Adrenal gland (tissue), 9 donors: ENCODE measurements at regions not wholly inside any gene's neighbourhood (a gene's known extent, or its start where the extent isn't known, plus 50 kb on each side); places are given as distances from the start of the nearest gene placed in this dataset.

ENCODE experiments used
- DNase-seq, 7 donors: peaks; one replicate each; pipeline ENCODE4 v3.0.0-alpha.2; 2019 to 2020
- H3K27ac ChIP-seq, 5 donors: fragments of 200-600 bp; sonication (generic) in 4 of 5; 1 replicate in 3 of 5; 2 replicates in 2 of 5; pipeline versions ENCODE4 v1.5.1 to v1.8.0; 2016 to 2020; ENCODE audit warnings: mild to moderate bottlenecking in 1 of 5
- H3K27me3 ChIP-seq: fragments of 200-600 bp; 2 replicates; pipeline ENCODE4 v1.8.0; 2021
- H3K36me3 ChIP-seq, 2 donors: fragments of 200-600 bp; replicated peaks in 1 of 2; 1 replicate in 1 of 2; 2 replicates in 1 of 2; pipeline versions ENCODE4 v1.5.1 to v1.8.0; 2018 to 2022
- H3K4me1 ChIP-seq, 2 donors: fragments of 200-600 bp; replicated peaks in 1 of 2; 1 replicate in 1 of 2; 2 replicates in 1 of 2; pipeline versions ENCODE4 v1.5.1 to v1.8.0; 2018 to 2021
- H3K4me3 ChIP-seq, 4 donors: fragments of 200-600 bp; sonication (generic) in 3 of 4; one replicate each; pipeline ENCODE4 v1.5.1; 2016 to 2018
- H3K9me3 ChIP-seq, 3 donors: fragments of 200-600 bp; sonication (generic) in 1 of 3; replicated peaks in 1 of 3; 1 replicate in 2 of 3; 2 replicates in 1 of 3; pipeline versions ENCODE4 v1.5.1 to v1.8.0; 2016 to 2021
- CTCF ChIP-seq, 6 experiments: fragments of 450-650 bp in 4 of 6; fragments of 200-600 bp in 2 of 6; sonication (generic) in 1 of 6; IDR thresholded peaks; 1 replicate in 5 of 6; 2 replicates in 1 of 6; pipeline versions ENCODE4 v1.5.1 to v1.8.0; 2016 to 2021; ENCODE audit warnings: antibody characterized with exemption in 6 of 6, mild to moderate bottlenecking in 2 of 6, moderate library complexity in 1 of 6
- POLR2A ChIP-seq, 2 donors: fragments of 450-650 bp; IDR thresholded peaks; one replicate each; pipeline ENCODE4 v1.6.1; 2017; ENCODE audit warnings: antibody characterized with exemption in 2 of 2, mild to moderate bottlenecking in 2 of 2, moderate library complexity in 1 of 2
- WGBS, 4 donors: extraction: QIAGEN DNeasy Blood & Tissue Kit in 2 of 4; methylation state at CpG; one replicate each; pipeline versions ENCODE4 v1.1.5 to v1.1.7; 2013 to 2017; 5-methylcytosine and 5-hydroxymethylcytosine counted together
- intact Hi-C, 2 donors: fragments of 100-400 bp; cut with DNase I; formaldehyde crosslinking; loops; one replicate each; pipeline versions ENCODE4 v1.14.1 to v1.15.0; 2022 to 2023
- donor health status: healthy with polysubstance abuse.
- donor health status: Bipolar disorder and iron deficiency.
- donor health status: DM: yes; HTN: yes; CAD: no.
- donor health status: DM: no; HTN: no; CAD: no.
- donor health status: DM: no; HTN: no; CAD: no.

- intact Hi-C loops, result no loop called here
- WGBS, 4 donors, result 94 to 97% (median 95%) methylated on average over 3 of the region's 3 CpGs
- TF ChIP-seq CTCF (IDR thresholded peaks at IDR 0.05) (no peak), POLR2A (IDR thresholded peaks at IDR 0.05) (no peak)
- H3K4me1 ChIP-seq, result peaks cover 0 to 4% of the 10 kb centered on the region in 2 donors
- no peaks in the 10 kb centered on the region for H3K27me3 ChIP-seq
- no peak overlapping the region for H3K4me3 ChIP-seq
- H3K9me3 ChIP-seq, result no peaks in the 10 kb centered on the region
- H3K36me3 ChIP-seq, result no peaks in the 10 kb centered on the region
- no peak overlapping the region for H3K27ac ChIP-seq
- DNase-seq, result no peak
These were observed 74.6 kb downstream of the GPR88 start for GRCh38 chr1:100612540-100612939.

GRCh38 chr1:100613817-100614559 lies 76.0 kb downstream of the GPR88 start:
- no peaks in the 10 kb centered on the region for H3K27me3 ChIP-seq
- intact Hi-C loops, result no loop called here
- 90 to 97% (median 96%) methylated on average over 3 of the region's 3 CpGs for WGBS, 4 donors
- no peak overlapping the region for H3K27ac ChIP-seq
- no peaks in the 10 kb centered on the region for H3K36me3 ChIP-seq
- peaks cover 0 to 3% of the 10 kb centered on the region in 2 donors for H3K4me1 ChIP-seq
- no peaks in the 10 kb centered on the region for H3K9me3 ChIP-seq
- H3K4me3 ChIP-seq, result no peak overlapping the region
- no peak for DNase-seq
- TF ChIP-seq POLR2A (IDR thresholded peaks at IDR 0.05) (no peak), CTCF (IDR thresholded peaks at IDR 0.05) (no peak)

- 81 to 90% (median 85%) methylated on average over 6 of the region's 6 CpGs for WGBS, 4 donors
- H3K27me3 ChIP-seq, result no peaks in the 10 kb centered on the region
- no peak for DNase-seq
- H3K4me1 ChIP-seq, result no peaks in the 10 kb centered on the region
- no peak overlapping the region for H3K4me3 ChIP-seq
- H3K36me3 ChIP-seq, result no peaks in the 10 kb centered on the region
- H3K9me3 ChIP-seq, result no peaks in the 10 kb centered on the region
- no peak overlapping the region for H3K27ac ChIP-seq
- no peak for TF ChIP-seq POLR2A (IDR thresholded peaks at IDR 0.05)
- no peak for TF ChIP-seq CTCF (IDR thresholded peaks at IDR 0.05)
- intact Hi-C loops, result no loop called here
These were observed 76.6 kb downstream of the GPR88 start for GRCh38 chr1:100614570-100614969.

GRCh38 chr1:100615686-100616085 lies 77.7 kb downstream of the GPR88 start:
- H3K4me3 ChIP-seq, result no peak overlapping the region

More at GRCh38 chr1:100615686-100616085, 77.7 kb downstream of the GPR88 start:
- Histone ChIP-seq H3K4me1 (no peaks in the 10 kb centered on the region), H3K36me3 (no peaks in the 10 kb centered on the region), H3K27ac (no peak overlapping the region), H3K9me3 (no peaks in the 10 kb centered on the region), H3K27me3 (no peaks in the 10 kb centered on the region)
- no peak for DNase-seq
- intact Hi-C loops, result no loop called here
- WGBS, 4 donors, result 95 to 97% (median 97%) methylated on average over 4 of the region's 4 CpGs
- no peak for TF ChIP-seq POLR2A (IDR thresholded peaks at IDR 0.05)
- TF ChIP-seq CTCF (IDR thresholded peaks at IDR 0.05), result no peak
